Stimulated activated CD4-positive, alpha-beta T cell treated with anti-CD3 and anti-CD28 coated beads, Interleukin-12 subunit alpha, Interleukin-12 subunit beta, amount 100 ng/mL, for 48 hours (primary cell): ENCODE measurements at regions not wholly inside any gene's neighbourhood (a gene's known extent, or its start where the extent isn't known, plus 50 kb on each side); places are given as distances from the start of the nearest gene placed in this dataset.

Source experiments
- DNase-seq, 3 donors: peaks; one replicate each; pipeline ENCODE4 v3.0.0-alpha.2; 2020; ENCODE audit warnings: low read depth in 2 of 3, low spot score in 1 of 3

- DNase-seq: no peak
Observed at GRCh38 chr1:83000286-83000685, 998.6 kb downstream of the TTLL7 start.

GRCh38 chr1:82995951-82996350 is 1003.0 kb downstream of the TTLL7 start:
- no peak for DNase-seq

- DNase-seq: no peak
Observed at GRCh38 chr1:82994616-82995263, 1004.2 kb downstream of the TTLL7 start.

GRCh38 chr1:82991569-82991968 is 1007.4 kb downstream of the TTLL7 start:
- no peak for DNase-seq

GRCh38 chr1:82979593-82980236 is 1019.2 kb downstream of the TTLL7 start:
- DNase-seq: no peak

GRCh38 chr1:82978461-82979324 is 1020.2 kb downstream of the TTLL7 start:
- DNase-seq: no peak

GRCh38 chr1:82972841-82973553 is 1025.9 kb downstream of the TTLL7 start:
- no peak for DNase-seq

- no peak for DNase-seq
Observed at GRCh38 chr1:82969340-82969739, 1029.6 kb downstream of the TTLL7 start.

GRCh38 chr1:82962658-82963057 is 1036.3 kb downstream of the TTLL7 start:
- DNase-seq: no peak

- DNase-seq: no peak
Observed at GRCh38 chr1:82950606-82951200, 1048.2 kb downstream of the TTLL7 start.

GRCh38 chr1:82948386-82948785 is 1050.5 kb downstream of the TTLL7 start:
- no peak for DNase-seq

GRCh38 chr1:82947278-82947677 is 1051.7 kb downstream of the TTLL7 start:
- no peak for DNase-seq

GRCh38 chr1:82946096-82946605 is 1052.8 kb downstream of the TTLL7 start:
- DNase-seq: no peak

- no peak for DNase-seq
Observed at GRCh38 chr1:82944822-82945221, 1054.1 kb downstream of the TTLL7 start.

- no peak for DNase-seq
Observed at GRCh38 chr1:82934074-82934473, 1064.9 kb downstream of the TTLL7 start.

- no peak for DNase-seq
Observed at GRCh38 chr1:82932727-82933126, 1066.2 kb downstream of the TTLL7 start.

- no peak for DNase-seq
Observed at GRCh38 chr1:82932207-82932606, 1066.7 kb downstream of the TTLL7 start.

- DNase-seq: no peak
Observed at GRCh38 chr1:82931006-82931405, 1067.9 kb downstream of the TTLL7 start.

- no peak for DNase-seq
Observed at GRCh38 chr1:82927753-82928152, 1071.2 kb downstream of the TTLL7 start.

- DNase-seq: no peak
Observed at GRCh38 chr1:82924666-82925065, 1074.3 kb downstream of the TTLL7 start.

GRCh38 chr1:82923931-82924330 is 1075.0 kb downstream of the TTLL7 start:
- no peak for DNase-seq
